Loucy (cell line): ENCODE measurements at regions not wholly inside any gene's neighbourhood (a gene's known extent, or its start where the extent isn't known, plus 50 kb on each side); places are given as distances from the start of the nearest gene placed in this dataset.
A peak's percentile ranks its signal among the peaks of the same experiment; 100 is the strongest.

ENCODE experiments used
- H2AFZ ChIP-seq: fragments of 200-600 bp; sonication (generic); 2 replicates; pipeline ENCODE4 v1.6.0; 2016; ENCODE audit warnings: antibody characterized with exemption, mild to moderate bottlenecking, low read length, moderate library complexity
- H3F3A ChIP-seq: fragments of 200-600 bp; 2 replicates; pipeline ENCODE4 v1.6.0; 2016; ENCODE audit warnings: antibody characterized with exemption, low read depth, mild to moderate bottlenecking
- H3K27me3 ChIP-seq: fragments of 200-600 bp; sonication (generic); 2 replicates; pipeline ENCODE4 v1.6.1; 2014; ENCODE audit warnings: low read length, mild to moderate bottlenecking; ENCODE audit not compliant: insufficient read depth, poor library complexity, severe bottlenecking
- H3K36me3 ChIP-seq: fragments of 200-600 bp; sonication (generic); 2 replicates; pipeline ENCODE4 v1.6.1; 2016; ENCODE audit warnings: low read length; ENCODE audit not compliant: insufficient read depth
- H3K4me1 ChIP-seq: fragments of 200-600 bp; sonication (generic); 2 replicates; pipeline ENCODE4 v1.5.1; 2014; ENCODE audit warnings: low read length, mild to moderate bottlenecking; ENCODE audit not compliant: insufficient read depth, poor library complexity, severe bottlenecking
- H3K4me2 ChIP-seq: fragments of 200-600 bp; sonication (generic); 2 replicates; pipeline ENCODE4 v1.6.0; 2014; ENCODE audit warnings: antibody characterized with exemption, low read length, low read depth, mild to moderate bottlenecking; ENCODE audit not compliant: poor library complexity, severe bottlenecking
- H3K4me3 ChIP-seq: fragments of 200-600 bp; sonication (generic); 2 replicates; pipeline ENCODE4 v1.5.1; 2014; ENCODE audit warnings: low read length, mild to moderate bottlenecking, mixed read lengths; ENCODE audit not compliant: poor library complexity, severe bottlenecking
- H3K79me2 ChIP-seq: fragments of 200-600 bp; sonication (generic); 2 replicates; pipeline ENCODE4 v1.6.1; 2014; ENCODE audit warnings: low read length; ENCODE audit not compliant: insufficient read depth
- H3K9ac ChIP-seq: fragments of 200-600 bp; sonication (generic); 2 replicates; pipeline ENCODE4 v1.6.0; 2014; ENCODE audit warnings: mild to moderate bottlenecking, low read depth, low read length, moderate library complexity; ENCODE audit not compliant: poor library complexity, severe bottlenecking
- H3K9me2 ChIP-seq: fragments of 200-600 bp; sonication (generic); replicated peaks from 2 replicates; pipeline ENCODE4 v1.6.1; 2016; ENCODE audit warnings: low read depth, low read length, mixed read lengths
- H3K9me3 ChIP-seq: fragments of 200-600 bp; sonication (generic); 2 replicates; pipeline ENCODE4 v1.6.1; 2014; ENCODE audit warnings: mild to moderate bottlenecking, antibody characterized with exemption, low read length, low read depth; ENCODE audit not compliant: insufficient read depth
- H4K20me1 ChIP-seq: fragments of 200-600 bp; sonication (generic); 2 replicates; pipeline ENCODE4 v1.6.0; 2014; ENCODE audit warnings: antibody characterized with exemption, low read length, mild to moderate bottlenecking; ENCODE audit not compliant: insufficient read depth, poor library complexity, severe bottlenecking
- CTCF ChIP-seq: fragments of 200-600 bp; sonication (generic); conservative IDR thresholded peaks from 2 replicates; pipeline ENCODE4 v1.5.1; 2014; ENCODE audit warnings: mild to moderate bottlenecking, antibody characterized with exemption, low read length
- EZH2phosphoT487 ChIP-seq: fragments of 200-600 bp; IDR thresholded peaks from 2 replicates; pipeline ENCODE4 v1.6.1; 2018; ENCODE audit warnings: antibody characterized with exemption, mild to moderate bottlenecking, moderate library complexity, borderline replicate concordance

- H3K9me2 ChIP-seq = no peaks in the 10 kb centered on the region
- TF ChIP-seq CTCF (no peak), EZH2phosphoT487 (no peak)
- no peaks in the 10 kb centered on the region for H3K36me3 ChIP-seq
- H4K20me1 ChIP-seq = no peaks in the 10 kb centered on the region
- no peak overlapping the region for H3K4me2 ChIP-seq
- H3K4me3 ChIP-seq = no peak overlapping the region
- peaks cover 28% of the 10 kb centered on the region for H3K4me1 ChIP-seq
- H3K9ac ChIP-seq = no peak overlapping the region
- no peaks in the 10 kb centered on the region for H3K9me3 ChIP-seq
- H3F3A ChIP-seq = no peaks in the 10 kb centered on the region
- no peaks in the 10 kb centered on the region for H3K27me3 ChIP-seq
- H3K79me2 ChIP-seq = no peaks in the 10 kb centered on the region
- H2AFZ ChIP-seq = no peak overlapping the region
Measured at GRCh38 chr12:89256060-89256459, 96.2 kb downstream of the DUSP6 start.

DNA sequence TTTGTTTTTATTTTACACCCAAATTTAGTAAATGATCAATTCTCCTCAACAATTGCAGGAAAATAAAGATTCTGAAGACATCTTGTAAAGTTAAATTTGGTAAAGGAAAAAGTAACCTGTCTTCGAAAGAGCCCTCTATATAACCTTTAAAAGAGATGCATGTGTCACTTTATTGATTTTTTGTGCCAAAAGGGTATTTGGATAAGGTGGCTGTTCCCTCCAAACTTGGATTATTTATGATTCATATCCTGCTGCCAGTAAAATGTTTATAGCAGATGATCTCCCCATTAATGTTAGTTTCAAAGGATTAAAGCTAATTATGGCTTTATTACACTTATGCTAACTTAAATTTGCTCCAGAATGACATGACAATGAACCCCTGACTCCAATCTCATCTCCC lies 98.8 kb downstream of the DUSP6 start:
- Histone ChIP-seq H3K4me2 (no peak overlapping the region), H3K9me3 (no peaks in the 10 kb centered on the region), H3K79me2 (no peaks in the 10 kb centered on the region), H3K9ac (no peak overlapping the region), H3K4me1 (peaks cover 40% of the 10 kb centered on the region), H3F3A (no peaks in the 10 kb centered on the region), H3K36me3 (no peaks in the 10 kb centered on the region), H4K20me1 (no peaks in the 10 kb centered on the region), H3K27me3 (no peaks in the 10 kb centered on the region), H2AFZ (no peak overlapping the region), H3K9me2 (no peaks in the 10 kb centered on the region), H3K4me3 (no peak overlapping the region)
- TF ChIP-seq EZH2phosphoT487 (no peak), CTCF (no peak)

- Histone ChIP-seq H3K36me3 (no peaks in the 10 kb centered on the region), H2AFZ (0 out of 2 replicates have a peak overlapping the region, but pooled peaks have one; percentile 41), H3K9ac (peak overlapping the region; percentile 11), H3K9me2 (no peaks in the 10 kb centered on the region), H3K9me3 (no peaks in the 10 kb centered on the region), H3K4me2 (peak overlapping the region; percentile 60), H3K4me1 (peaks cover 43% of the 10 kb centered on the region), H3K79me2 (no peaks in the 10 kb centered on the region), H3K4me3 (no peak overlapping the region), H4K20me1 (no peaks in the 10 kb centered on the region), H3K27me3 (no peaks in the 10 kb centered on the region), H3F3A (no peaks in the 10 kb centered on the region)
- TF ChIP-seq CTCF (no peak), EZH2phosphoT487 (no peak)
Measured at GRCh38 chr12:89252284-89252683, 100.0 kb downstream of the DUSP6 start.
